A549 (cell line): ENCODE measurements at regions not wholly inside any gene's neighbourhood (a gene's known extent, or its start where the extent isn't known, plus 50 kb on each side); places are given as distances from the start of the nearest gene placed in this dataset.

Source experiments
- ATAC-seq, 2 experiments: fragments of 200-7000 bp in 1 of 2; fragments of >200 bp in 1 of 2; cut with Nextera tagmentation in 1 of 2; cut with Tn5 transposase in 1 of 2; 3 replicates each; pipeline versions ENCODE4 v1.8.0 to v1.9.1; 2018 to 2020; ENCODE audit warnings: mild to moderate bottlenecking in 1 of 2, moderate library complexity in 1 of 2
- CTCF ChIA-PET: fragments of 300-600 bp; sonication (Branson Sonifier 250); formaldehyde crosslinking; extraction: SDS; loops from one replicate; lab custom pipeline; 2021; ENCODE audit warnings: antibody characterized with exemption, inconsistent platforms; lab: Yijun Ruan, JAX
- POLR2A ChIA-PET: fragments of 350-600 bp; formaldehyde crosslinking; extraction: SDS; loops from one replicate; lab custom pipeline; 2021; ENCODE audit warnings: antibody characterized with exemption, inconsistent platforms; lab: Yijun Ruan, JAX
- DNase-seq, 2 experiments: peaks; one replicate each; pipeline versions ENCODE4 v3.0.0 to v3.0.0-alpha.2; 2011 to 2016; ENCODE audit warnings: low read depth in 1 of 2, low spot score in 1 of 2
- FAIRE-seq: peaks from 2 replicates; lab custom pipeline; 2011; peaks lifted over from hg19 to GRCh38; lab: Jason Lieb, UNC
- H3K27ac ChIP-seq, 2 experiments: fragments of >200 bp; sonication (Bioruptor Twin); formaldehyde crosslinking; 3 replicates each; pipeline ENCODE4 v1.5.1; 2016 to 2017
- H3K4me1 ChIP-seq: fragments of >200 bp; sonication (Bioruptor Twin); formaldehyde crosslinking; 3 replicates; pipeline ENCODE4 v1.6.1; 2016
- H3K4me2 ChIP-seq: fragments of >200 bp; sonication (Bioruptor Twin); formaldehyde crosslinking; 3 replicates; pipeline ENCODE4 v1.6.1; 2016
- H3K4me3 ChIP-seq: fragments of >200 bp; sonication (Bioruptor Twin); formaldehyde crosslinking; 3 replicates; pipeline ENCODE4 v1.5.1; 2016
- H3K9me3 ChIP-seq: fragments of >200 bp; sonication (Bioruptor Twin); formaldehyde crosslinking; 3 replicates; pipeline ENCODE4 v1.6.1; 2016
- BHLHE40 ChIP-seq: IDR thresholded peaks from 2 replicates; pipeline ENCODE4 v1.6.1; 2012; ENCODE audit warnings: low read depth, low read length, inconsistent platforms
- CBX8 ChIP-seq: fragments of 200-600 bp; sonication (generic); IDR thresholded peaks from 2 replicates; pipeline ENCODE4 v1.6.1; 2016
- CEBPB ChIP-seq, 2 experiments: fragments of >200 bp in 1 of 2; sonication (Bioruptor Twin) in 1 of 2; formaldehyde crosslinking in 1 of 2; IDR thresholded peaks; 2 replicates each; pipeline ENCODE4 v1.6.1; 2012 to 2016
- CTCF ChIP-seq: fragments of >200 bp; sonication (Bioruptor Twin); formaldehyde crosslinking; IDR thresholded peaks from 3 replicates; pipeline ENCODE4 v1.5.1; 2016
- EHF ChIP-seq: fragments of 250-450 bp; sonication (Bioruptor Pico); IDR thresholded peaks from 2 replicates; pipeline ENCODE4 v1.5.0; 2020; ENCODE audit warnings: mild to moderate bottlenecking
- FOSL2 ChIP-seq, 2 experiments: fragments of 450-650 bp in 1 of 2; fragments of >200 bp in 1 of 2; sonication (Bioruptor Twin) in 1 of 2; formaldehyde crosslinking; IDR thresholded peaks; 2 replicates each; pipeline versions ENCODE4 v1.5.0 to v1.6.1; 2016 to 2020; ENCODE audit warnings: mild to moderate bottlenecking in 1 of 2, moderate library complexity in 1 of 2
- FOXS1 ChIP-seq: fragments of 250-450 bp; sonication (Bioruptor Pico); IDR thresholded peaks from 2 replicates; pipeline ENCODE4 v1.5.0; 2020; ENCODE audit warnings: mild to moderate bottlenecking, moderate library complexity
- GATA3 ChIP-seq: IDR thresholded peaks from 2 replicates; pipeline ENCODE4 v1.6.1; 2012; ENCODE audit warnings: borderline replicate concordance
- HES2 ChIP-seq: fragments of >200 bp; sonication (Bioruptor Twin); formaldehyde crosslinking; IDR thresholded peaks from 2 replicates; pipeline ENCODE4 v1.6.1; 2016
- HOXA7 ChIP-seq: fragments of 250-450 bp; sonication (Bioruptor Pico); IDR thresholded peaks from 2 replicates; pipeline ENCODE4 v1.5.0; 2020; ENCODE audit warnings: mild to moderate bottlenecking, moderate library complexity
- HOXB13 ChIP-seq: fragments of 250-450 bp; sonication (Bioruptor Pico); IDR thresholded peaks from 2 replicates; pipeline ENCODE4 v1.5.0; 2020; ENCODE audit warnings: low read depth, mild to moderate bottlenecking, moderate library complexity
- HOXB5 ChIP-seq: fragments of 250-450 bp; sonication (Bioruptor Pico); IDR thresholded peaks from 2 replicates; pipeline ENCODE4 v1.5.0; 2020; ENCODE audit warnings: mild to moderate bottlenecking, moderate library complexity
- JUNB ChIP-seq: fragments of >200 bp; sonication (Bioruptor Twin); formaldehyde crosslinking; IDR thresholded peaks from 2 replicates; pipeline ENCODE4 v1.6.1; 2016
- KDM1A ChIP-seq: fragments of 200-600 bp; sonication (generic); IDR thresholded peaks from 2 replicates; pipeline ENCODE4 v1.6.1; 2016; ENCODE audit warnings: low read depth, mild to moderate bottlenecking
- MAFK ChIP-seq: fragments of 450-650 bp; IDR thresholded peaks from 2 replicates; pipeline ENCODE4 v1.6.1; 2014; ENCODE audit not compliant: partially characterized antibody
- MAZ ChIP-seq: fragments of 150-350 bp; IDR thresholded peaks from 2 replicates; pipeline ENCODE4 v1.6.1; 2014; ENCODE audit warnings: antibody characterized with exemption, low read depth, low read length, borderline replicate concordance
- MYC ChIP-seq: IDR thresholded peaks from 2 replicates; pipeline ENCODE4 v1.6.1; 2012; ENCODE audit warnings: mild to moderate bottlenecking, inconsistent platforms, low read length, improper control_type of control experiment, borderline replicate concordance
- NPAS2 ChIP-seq: fragments of 250-450 bp; sonication (Bioruptor Pico); IDR thresholded peaks from 2 replicates; pipeline ENCODE4 v1.8.0; 2022; ENCODE audit warnings: mild to moderate bottlenecking, moderate library complexity, borderline replicate concordance
- PBX3 ChIP-seq: IDR thresholded peaks from 2 replicates; pipeline ENCODE4 v1.6.1; 2012
- RCOR1 ChIP-seq: fragments of 150-350 bp; IDR thresholded peaks from 2 replicates; pipeline ENCODE4 v1.6.1; 2014; ENCODE audit warnings: antibody characterized with exemption, low read length, low read depth
- RFX5 ChIP-seq: fragments of 450-650 bp; IDR thresholded peaks from 2 replicates; pipeline ENCODE4 v1.7.1; 2014; ENCODE audit warnings: antibody characterized with exemption, mild to moderate bottlenecking, moderate library complexity
- RNF2 ChIP-seq: fragments of 200-600 bp; sonication (generic); IDR thresholded peaks from 2 replicates; pipeline ENCODE4 v1.6.1; 2016; ENCODE audit warnings: low read depth, mild to moderate bottlenecking, antibody characterized with exemption, moderate library complexity, borderline replicate concordance
- SMC3 ChIP-seq: fragments of >200 bp; sonication (Bioruptor Twin); formaldehyde crosslinking; IDR thresholded peaks from 3 replicates; pipeline ENCODE4 v1.6.1; 2018; ENCODE audit warnings: inconsistent platforms
- USF2 ChIP-seq: fragments of 450-650 bp; IDR thresholded peaks from 2 replicates; pipeline ENCODE4 v1.6.1; 2014; ENCODE audit warnings: antibody characterized with exemption
- ZFP36 ChIP-seq: fragments of 450-650 bp; IDR thresholded peaks from 2 replicates; pipeline ENCODE4 v1.6.1; 2014; ENCODE audit warnings: borderline replicate concordance; ENCODE audit not compliant: partially characterized antibody
- WGBS: methylation state at CpG from one replicate; pipeline ENCODE4 v1.1.6; 2017; ENCODE audit errors: missing lambda C conversion rate; 5-methylcytosine and 5-hydroxymethylcytosine counted together

GRCh38 chrX:114252186-114252585 lies 331.7 kb upstream of the HTR2C start:
- DNase-seq (no peak), ATAC-seq (no peak), FAIRE-seq (no peak)
- no peak overlapping the region for H3K27ac ChIP-seq
- no peak overlapping the region for H3K4me2 ChIP-seq
- TF ChIP-seq MAZ (no peak), HOXA7 (no peak), FOSL2 (IDR thresholded peaks at IDR 0.05) (no peak), FOSL2 (CRISPR knock-in tag; IDR thresholded peaks at IDR 0.05) (no peak), CEBPB (IDR thresholded peaks at IDR 0.05) (no peak), CBX8 (no peak), HOXB5 (CRISPR knock-in tag) (no peak), CTCF (no peak), PBX3 (no peak), HOXB13 (CRISPR knock-in tag) (no peak), ZFP36 (no peak), HES2 (no peak), SMC3 (no peak), MYC (no peak), KDM1A (no peak), RFX5 (no peak), RCOR1 (no peak), EHF (no peak), FOXS1 (CRISPR knock-in tag) (no peak), RNF2 (no peak), NPAS2 (CRISPR knock-in tag) (no peak)
- WGBS, result 12% methylated on average over 3 of the region's 3 CpGs
- no peaks in the 10 kb centered on the region for H3K4me1 ChIP-seq
- CTCF ChIA-PET, result no interaction called here
- POLR2A ChIA-PET, result no interaction called here
- H3K4me3 ChIP-seq, result no peak overlapping the region
- H3K9me3 ChIP-seq, result no peaks in the 10 kb centered on the region

GRCh38 chrX:114251575-114251974 lies 332.3 kb upstream of the HTR2C start:
- Histone ChIP-seq H3K4me1 (no peaks in the 10 kb centered on the region), H3K27ac (no peak overlapping the region), H3K4me3 (no peak overlapping the region), H3K9me3 (no peaks in the 10 kb centered on the region), H3K4me2 (no peak overlapping the region)
- 17% methylated on average over 1 of the region's 1 CpG for whole genome bisulfite sequencing
- ChIA-PET POLR2A (no interaction called here), CTCF (no interaction called here)
- FAIRE-seq, result peak; percentile 51
- no peak for DNase-seq
- TF ChIP-seq MAFK, result peak; percentile 77
- TF ChIP-seq JUNB, result no peak
- no peak for ATAC-seq

- WGBS, result 6% methylated on average over 2 of the region's 2 CpGs
- ChIA-PET CTCF (no interaction called here), POLR2A (no interaction called here)
- Histone ChIP-seq H3K27ac (no peak overlapping the region), H3K4me3 (no peak overlapping the region), H3K4me1 (no peaks in the 10 kb centered on the region), H3K9me3 (no peaks in the 10 kb centered on the region), H3K4me2 (no peak overlapping the region)
- TF ChIP-seq MAFK (peak; percentile 59), USF2 (no peak), MAZ (no peak), HOXA7 (no peak), BHLHE40 (no peak), GATA3 (no peak)
- FAIRE-seq (no peak), DNase-seq (no peak), ATAC-seq (no peak)
Measured at GRCh38 chrX:114221445-114221844, 362.4 kb upstream of the HTR2C start.
